Panc1 (cell line): ENCODE measurements at regions not wholly inside any gene's neighbourhood (a gene's known extent, or its start where the extent isn't known, plus 50 kb on each side); places are given as distances from the start of the nearest gene placed in this dataset.

Source experiments
- ATAC-seq: fragments of 200-7000 bp; cut with Tn5 transposase; 2 replicates; pipeline ENCODE4 v1.9.1; 2020; ENCODE audit warnings: mild to moderate bottlenecking, moderate library complexity
- BruUV-seq: library from RNA; stranded (reverse); fragments of 400-500 nt; replicated peaks from 2 replicates; lab custom pipeline; 2021; lab: Mats Ljungman, UMichigan
- CTCF ChIA-PET: fragments of 300-600 bp; sonication (Branson Sonifier 250); formaldehyde crosslinking; loops from one replicate; lab custom pipeline; 2022; ENCODE audit warnings: antibody characterized with exemption; lab: Charles Lee
- POLR2A ChIA-PET: fragments of 300-600 bp; sonication (Branson Sonifier 250); formaldehyde crosslinking; loops from one replicate; lab custom pipeline; 2022; ENCODE audit warnings: antibody characterized with exemption; lab: Charles Lee
- DNase-seq: peaks from one replicate; pipeline ENCODE4 v3.0.0-alpha.2; 2010; ENCODE audit warnings: low read depth, low spot score
- H3K27ac ChIP-seq: 2 replicates; pipeline ENCODE4 v1.5.1; 2011; ENCODE audit warnings: mild to moderate bottlenecking, low read length, inconsistent platforms
- H3K27me3 ChIP-seq: fragments of 200-500 bp; sonication (Bioruptor generic); 2 replicates; pipeline ENCODE4 v1.6.0; 2014; ENCODE audit warnings: low read length, inconsistent platforms; ENCODE audit not compliant: control insufficient read depth, insufficient read depth
- H3K36me3 ChIP-seq: fragments of 200-500 bp; sonication (Bioruptor generic); 2 replicates; pipeline ENCODE4 v1.5.1; 2014; ENCODE audit warnings: inconsistent platforms, mild to moderate bottlenecking, low read length, moderate library complexity; ENCODE audit not compliant: control insufficient read depth, insufficient read depth
- H3K4me1 ChIP-seq: 2 replicates; pipeline ENCODE4 v1.5.1; 2011; ENCODE audit warnings: inconsistent platforms, mild to moderate bottlenecking, low read length, moderate library complexity; ENCODE audit not compliant: control insufficient read depth, insufficient read depth
- H3K4me3 ChIP-seq, 2 experiments: 2 replicates each; pipeline ENCODE4 v1.5.1; 2011 to 2012; ENCODE audit warnings: low read depth in 2 of 2, low read length in 2 of 2, mild to moderate bottlenecking in 2 of 2, inconsistent platforms in 1 of 2, moderate library complexity in 1 of 2
- H3K9me3 ChIP-seq: fragments of 200-500 bp; sonication (Bioruptor generic); 2 replicates; pipeline ENCODE4 v1.5.1; 2014; ENCODE audit warnings: low read depth, mild to moderate bottlenecking, inconsistent platforms, low read length, moderate library complexity; ENCODE audit not compliant: control insufficient read depth, insufficient read depth
- CTCF ChIP-seq: fragments of 450-650 bp; IDR thresholded peaks from 2 replicates; pipeline ENCODE4 v1.5.1; 2017; ENCODE audit warnings: mild to moderate bottlenecking
- POLR2AphosphoS5 ChIP-seq: IDR thresholded peaks from 2 replicates; pipeline ENCODE4 v1.6.1; 2012; ENCODE audit warnings: mild to moderate bottlenecking, low read depth, low read length, moderate library complexity
- REST ChIP-seq, 2 experiments: IDR thresholded peaks; 2 replicates each; pipeline ENCODE4 v1.6.1; 2011 to 2012; ENCODE audit warnings: low read depth in 2 of 2, control low read depth in 1 of 2, low read length in 1 of 2, mild to moderate bottlenecking in 1 of 2, moderate library complexity in 1 of 2; ENCODE audit not compliant: insufficient read depth in 1 of 2
- SIN3A ChIP-seq: IDR thresholded peaks from 2 replicates; pipeline ENCODE4 v1.6.1; 2012; ENCODE audit warnings: low read depth, mild to moderate bottlenecking, low read length, moderate library complexity, borderline replicate concordance; ENCODE audit not compliant: insufficient read depth
- TCF7L2 ChIP-seq: IDR thresholded peaks from 2 replicates; pipeline ENCODE4 v1.6.1; 2011; ENCODE audit warnings: mild to moderate bottlenecking, low read depth, low read length, inconsistent platforms
- in situ Hi-C: cut with HindIII; loops from 2 replicates; pipeline ENCODE4 v1.10.0; 2016; ENCODE audit warnings: low sequenced_read_pairs, low pct_unique_long_range_greater_than_20kb
- intact Hi-C: fragments of 100-400 bp; cut with micrococcal nuclease; formaldehyde crosslinking; loops from one replicate; pipeline ENCODE4 v1.10.0; 2022; ENCODE audit not compliant: unreplicated experiment

- H3K4me3 ChIP-seq, result no peak overlapping the region
- no peak for ATAC-seq
- intact Hi-C loops, result no loop called here
- BruUV-seq, result no TSS peak
- no peaks in the 10 kb centered on the region for H3K9me3 ChIP-seq
- no peak for DNase-seq
- H3K4me1 ChIP-seq, result peaks cover 11% of the 10 kb centered on the region
- no peak overlapping the region for H3K27ac ChIP-seq
- H3K27me3 ChIP-seq, result no peaks in the 10 kb centered on the region
- in situ Hi-C loops, result no loop called here
- TF ChIP-seq SIN3A (no peak), REST (IDR thresholded peaks at IDR 0.05; ENCODE audit: insufficient read depth in 1 of 2, low read depth in 2 of 2, low read length in 1 of 2) (no peak), TCF7L2 (no peak), POLR2AphosphoS5 (no peak), CTCF (no peak)
- H3K36me3 ChIP-seq, result no peaks in the 10 kb centered on the region
- ChIA-PET CTCF (interaction anchor here (0.6 kb wide), 1 partner anchor 164 kb away, joined by 4 read pairs; the partner anchor contains the start of gene RRBP1), POLR2A (no interaction called here)
Measured at GRCh38 chr20:17845701-17846475, 122.7 kb downstream of the SNX5 start.

- TF ChIP-seq CTCF, result no peak
- no peak for TF ChIP-seq POLR2AphosphoS5
- no peak for TF ChIP-seq TCF7L2
- no peak for TF ChIP-seq SIN3A
- TF ChIP-seq REST (IDR thresholded peaks at IDR 0.05; ENCODE audit: insufficient read depth in 1 of 2, low read depth in 2 of 2, low read length in 1 of 2), result no peak
- intact Hi-C loops, result no loop called here
- Histone ChIP-seq H3K4me3 (no peak overlapping the region), H3K27ac (no peak overlapping the region), H3K4me1 (peaks cover 11% of the 10 kb centered on the region), H3K27me3 (no peaks in the 10 kb centered on the region), H3K9me3 (no peaks in the 10 kb centered on the region), H3K36me3 (no peaks in the 10 kb centered on the region)
- no TSS peak for BruUV-seq
- ATAC-seq (no peak), DNase-seq (no peak)
- POLR2A ChIA-PET, result no interaction called here
- CTCF ChIA-PET, result no interaction called here
- in situ Hi-C loops, result no loop called here
Measured at GRCh38 chr20:17844549-17845298, 123.9 kb downstream of the SNX5 start.
